ENCODE measurements at regions not wholly inside any gene's neighbourhood (a gene's known extent, or its start where the extent isn't known, plus 50 kb on each side); places are given as distances from the start of the nearest gene placed in this dataset.

- TF ChIP-seq POLR2AphosphoS5 (IDR thresholded peaks at IDR 0.05; ENCODE audit: low read depth, low read length) (no peak), CTCF (IDR thresholded peaks at IDR 0.05) (no peak)
Measured at GRCh38 chr1:88221411-88221810, 462.7 kb upstream of the PKN2 start.

Data from Panc1 (cell line).